CD4-positive, alpha-beta T cell treated with Interleukin-1 beta for 1 hour (primary cell): ENCODE measurements at regions not wholly inside any gene's neighbourhood (a gene's known extent, or its start where the extent isn't known, plus 50 kb on each side); places are given as distances from the start of the nearest gene placed in this dataset.

Source experiments
- DNase-seq, 2 donors: peaks; one replicate each; pipeline ENCODE4 v3.0.0-alpha.2; 2020 to 2022

DNA sequence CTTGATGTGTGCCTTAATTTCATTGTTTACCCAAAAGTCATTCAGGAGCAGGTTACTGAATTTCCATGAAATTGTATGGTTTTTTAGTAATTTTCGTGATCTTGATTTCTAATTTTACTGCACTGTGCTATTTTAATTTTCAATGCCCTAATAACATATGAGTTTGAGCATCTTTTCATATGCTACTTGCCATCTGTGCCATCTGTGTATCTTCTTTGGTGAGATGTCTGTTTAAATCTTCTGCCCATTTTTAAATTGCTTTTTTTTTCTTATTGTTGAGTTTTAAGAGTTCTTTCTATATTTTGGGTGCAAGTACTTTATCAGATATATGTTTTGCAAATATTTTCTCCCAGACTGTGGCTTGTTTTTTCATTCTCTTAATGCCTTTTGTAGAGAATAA, 165.9 kb downstream of the ST6GAL2 start:
- DNase-seq: no peak

DNA sequence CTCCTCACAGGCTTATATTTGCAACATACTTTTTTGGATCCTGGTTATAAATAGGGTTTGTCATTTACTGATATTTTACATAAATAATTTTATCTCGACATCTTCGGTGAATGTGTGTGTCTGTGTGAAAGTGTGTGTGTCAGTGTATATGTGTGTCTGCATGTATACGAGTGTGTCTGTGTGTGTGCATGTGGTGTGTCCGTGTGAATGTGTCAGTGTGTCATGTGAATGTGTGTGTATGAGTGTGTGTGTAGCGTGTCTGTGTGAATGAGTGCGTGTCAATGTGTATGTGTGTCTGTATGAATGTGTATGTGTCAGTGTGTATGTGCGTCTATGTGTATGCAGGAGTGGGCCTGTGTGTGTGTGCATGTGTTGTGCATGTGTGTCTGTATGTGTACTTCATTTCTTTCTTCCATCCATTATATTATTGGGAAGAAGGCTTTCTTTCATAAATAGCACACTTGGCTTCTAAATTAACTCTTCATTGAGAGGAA, 161.6 kb downstream of the ST6GAL2 start:
- no peak for DNase-seq

DNA sequence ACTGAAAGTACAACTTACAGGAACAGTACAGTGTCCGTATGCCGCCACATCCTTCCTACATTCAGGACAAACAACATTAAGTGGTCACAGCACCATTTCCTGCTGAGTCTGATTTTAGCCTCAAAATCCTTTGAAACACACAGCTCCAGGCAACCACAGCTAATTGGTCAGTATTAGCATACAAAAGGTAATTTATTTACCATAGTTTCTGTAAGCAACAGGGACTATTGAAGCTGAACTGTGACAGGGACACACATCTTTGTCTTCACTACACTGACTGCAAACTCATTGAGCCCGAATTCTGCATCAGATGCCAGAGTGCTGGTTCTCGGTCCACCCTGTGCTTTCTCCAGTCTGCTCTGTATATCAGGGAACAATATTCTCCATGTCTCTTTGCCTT, 151.8 kb downstream of the ST6GAL2 start:
- DNase-seq: no peak

DNA sequence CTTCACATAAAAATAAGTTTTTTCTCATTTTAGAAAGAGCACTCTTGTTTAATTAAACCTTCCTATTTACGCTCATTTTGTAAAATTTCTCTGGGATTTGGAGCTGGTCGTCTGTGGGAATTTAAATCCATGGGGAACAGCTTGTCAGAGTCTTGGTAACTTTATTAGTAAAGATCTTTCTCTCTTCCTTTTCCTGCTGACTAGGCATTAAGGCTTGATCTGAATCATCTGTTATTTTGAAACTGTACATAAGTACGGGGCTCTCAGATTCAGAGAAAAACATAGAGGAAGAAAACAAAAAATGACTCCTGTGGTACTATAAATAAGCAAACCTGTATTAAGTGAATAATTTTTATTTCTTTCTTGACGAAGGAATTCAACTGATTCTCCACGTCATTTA, 150.2 kb downstream of the ST6GAL2 start:
- DNase-seq: no peak

DNA sequence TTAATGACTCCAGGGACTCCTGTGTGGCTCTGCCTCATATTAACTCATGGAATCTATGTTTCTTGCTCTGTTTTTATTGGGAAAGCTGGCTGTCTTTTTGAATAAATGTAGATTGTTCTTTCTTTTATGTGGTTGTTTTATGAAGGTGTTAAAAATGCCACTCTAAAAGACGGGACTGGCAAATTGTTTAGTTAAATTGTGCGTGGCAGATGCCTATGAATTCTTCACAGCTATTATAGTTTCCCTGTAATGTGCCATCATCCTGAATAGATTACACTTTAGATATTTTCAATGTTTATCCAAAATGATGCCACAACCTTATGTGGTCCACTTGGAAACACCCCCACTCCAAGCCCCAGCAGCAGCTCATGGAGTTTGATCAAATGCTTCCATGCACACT, 149.7 kb downstream of the ST6GAL2 start:
- DNase-seq: no peak

DNA sequence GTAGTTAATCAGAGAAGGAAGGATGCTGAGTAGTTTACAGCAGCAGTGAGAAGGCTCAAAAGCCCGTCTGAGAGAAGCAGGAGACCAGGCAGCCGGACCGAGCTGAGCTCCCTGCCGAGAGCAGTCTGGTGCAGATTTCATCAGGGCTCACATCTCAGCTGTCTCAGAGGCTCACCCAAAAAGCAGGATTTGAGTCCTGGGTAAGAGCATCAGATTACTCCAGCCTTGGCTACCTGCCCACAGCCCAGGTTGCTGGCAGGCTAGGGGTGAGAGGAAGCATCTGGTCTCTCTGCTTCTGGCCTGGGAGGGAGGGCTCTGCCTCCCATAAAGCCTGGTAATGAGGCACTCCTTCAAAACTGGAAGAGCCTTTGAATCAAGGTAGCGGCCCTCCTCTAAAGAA, 140.5 kb downstream of the ST6GAL2 start:
- DNase-seq: no peak

DNA sequence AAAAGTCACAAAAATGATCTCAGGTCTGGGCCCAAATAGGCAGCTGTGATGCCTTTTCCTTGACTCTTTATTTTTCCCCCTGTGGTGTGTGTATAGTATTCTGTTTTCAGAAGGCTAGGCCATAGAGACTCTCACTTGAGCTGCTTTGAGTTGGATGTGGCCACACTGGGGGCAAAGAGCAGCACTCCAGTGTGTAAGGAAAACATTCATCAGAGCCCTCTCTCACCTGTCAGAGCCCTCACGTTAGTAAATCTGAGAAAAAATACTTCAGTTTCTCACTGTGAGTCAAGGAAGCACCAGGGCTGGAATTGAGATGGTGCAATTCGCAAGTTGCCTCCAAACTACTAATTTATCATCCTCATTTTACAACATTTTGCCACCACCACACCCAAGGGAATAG, 136.1 kb downstream of the ST6GAL2 start:
- DNase-seq: no peak
